GM20000 (cell line): ENCODE measurements at regions not wholly inside any gene's neighbourhood (a gene's known extent, or its start where the extent isn't known, plus 50 kb on each side); places are given as distances from the start of the nearest gene placed in this dataset.

Experiments
- DNase-seq: peaks from one replicate; pipeline ENCODE4 v3.0.0; 2012; ENCODE audit warnings: low spot score
- TF ChIP-seq, protein P1 (sequence below): IDR thresholded peaks from 2 replicates; pipeline ENCODE4 v1.5.1; 2012; ENCODE audit warnings: mild to moderate bottlenecking, control low read depth; ENCODE audit errors: extremely low read depth, missing control alignments

DNA sequence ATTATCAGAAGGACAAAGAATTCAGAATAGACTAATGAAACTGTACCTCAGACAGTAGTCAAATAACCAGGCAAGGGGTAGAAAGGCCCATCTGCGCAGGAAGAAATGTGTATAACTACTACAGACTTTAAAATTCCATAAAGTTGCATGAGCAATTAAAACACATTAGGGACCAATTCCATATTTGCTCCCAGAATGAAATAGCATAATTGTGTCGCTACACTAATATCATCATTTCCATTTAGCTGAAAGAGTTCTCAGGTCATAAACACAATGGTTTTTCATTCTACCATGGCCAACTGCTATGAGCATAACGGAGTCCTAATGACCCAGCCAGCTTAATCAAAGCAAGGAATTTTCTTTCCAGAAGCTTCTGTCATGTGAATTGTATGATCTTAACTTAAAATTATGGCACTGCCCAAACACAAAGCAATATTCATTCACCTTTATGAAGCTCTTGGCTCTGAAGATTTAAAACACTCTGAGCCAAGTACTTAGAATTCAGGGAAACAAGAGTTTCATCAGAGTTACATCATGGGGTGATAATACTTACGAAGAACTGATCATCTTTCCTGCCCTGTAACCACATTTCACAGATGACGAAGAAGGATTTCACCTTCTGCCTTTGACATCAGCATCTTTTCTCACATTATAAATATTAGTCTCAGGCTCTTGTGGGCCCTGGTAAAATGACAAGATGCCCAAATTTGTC is 98.1 kb upstream of the DOCK1 start:
- no peak for DNase-seq
- TF ChIP-seq, protein P1, sequence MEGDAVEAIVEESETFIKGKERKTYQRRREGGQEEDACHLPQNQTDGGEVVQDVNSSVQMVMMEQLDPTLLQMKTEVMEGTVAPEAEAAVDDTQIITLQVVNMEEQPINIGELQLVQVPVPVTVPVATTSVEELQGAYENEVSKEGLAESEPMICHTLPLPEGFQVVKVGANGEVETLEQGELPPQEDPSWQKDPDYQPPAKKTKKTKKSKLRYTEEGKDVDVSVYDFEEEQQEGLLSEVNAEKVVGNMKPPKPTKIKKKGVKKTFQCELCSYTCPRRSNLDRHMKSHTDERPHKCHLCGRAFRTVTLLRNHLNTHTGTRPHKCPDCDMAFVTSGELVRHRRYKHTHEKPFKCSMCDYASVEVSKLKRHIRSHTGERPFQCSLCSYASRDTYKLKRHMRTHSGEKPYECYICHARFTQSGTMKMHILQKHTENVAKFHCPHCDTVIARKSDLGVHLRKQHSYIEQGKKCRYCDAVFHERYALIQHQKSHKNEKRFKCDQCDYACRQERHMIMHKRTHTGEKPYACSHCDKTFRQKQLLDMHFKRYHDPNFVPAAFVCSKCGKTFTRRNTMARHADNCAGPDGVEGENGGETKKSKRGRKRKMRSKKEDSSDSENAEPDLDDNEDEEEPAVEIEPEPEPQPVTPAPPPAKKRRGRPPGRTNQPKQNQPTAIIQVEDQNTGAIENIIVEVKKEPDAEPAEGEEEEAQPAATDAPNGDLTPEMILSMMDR, result no peak

DNA sequence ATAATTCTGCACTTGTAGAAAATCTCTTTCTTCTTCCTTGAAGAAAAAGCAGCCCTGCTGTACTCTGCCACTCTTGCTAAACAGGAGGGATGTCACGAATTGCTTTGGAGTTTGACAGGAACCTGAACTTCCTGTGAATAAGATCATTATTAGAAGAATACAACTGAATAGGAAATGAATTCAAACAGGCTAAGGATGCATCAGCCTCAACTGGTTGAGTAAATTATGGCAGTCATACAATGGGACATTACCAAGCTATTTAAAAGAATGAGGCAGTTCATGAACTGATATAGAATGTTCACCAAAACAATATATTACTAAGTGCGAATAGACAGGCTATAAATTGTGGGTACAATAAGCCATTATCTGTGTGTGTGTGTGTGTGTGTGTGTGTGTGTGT is 97.1 kb upstream of the DOCK1 start:
- no peak for DNase-seq
- TF ChIP-seq, protein P1, result no peak

DNA sequence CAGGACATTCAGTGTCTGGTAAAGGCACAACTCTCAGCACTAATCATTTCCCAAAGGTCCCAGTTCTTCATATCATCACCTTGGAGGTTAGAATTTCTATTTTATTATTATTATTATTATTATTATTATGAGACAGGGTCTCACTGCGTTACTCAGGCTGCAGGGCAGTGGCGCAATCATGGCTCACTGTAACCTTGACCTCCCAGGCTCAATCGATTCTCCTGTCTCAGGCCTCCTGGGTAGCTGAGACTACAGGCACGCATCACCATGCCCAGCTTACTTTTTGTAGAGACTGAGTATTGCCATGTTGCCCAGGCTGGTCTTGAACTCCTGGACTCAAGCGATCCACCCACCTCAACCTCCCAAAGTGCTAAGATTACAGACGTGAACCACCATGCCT is 91.8 kb upstream of the DOCK1 start:
- TF ChIP-seq, protein P1, result no peak
- DNase-seq, result no peak

DNA sequence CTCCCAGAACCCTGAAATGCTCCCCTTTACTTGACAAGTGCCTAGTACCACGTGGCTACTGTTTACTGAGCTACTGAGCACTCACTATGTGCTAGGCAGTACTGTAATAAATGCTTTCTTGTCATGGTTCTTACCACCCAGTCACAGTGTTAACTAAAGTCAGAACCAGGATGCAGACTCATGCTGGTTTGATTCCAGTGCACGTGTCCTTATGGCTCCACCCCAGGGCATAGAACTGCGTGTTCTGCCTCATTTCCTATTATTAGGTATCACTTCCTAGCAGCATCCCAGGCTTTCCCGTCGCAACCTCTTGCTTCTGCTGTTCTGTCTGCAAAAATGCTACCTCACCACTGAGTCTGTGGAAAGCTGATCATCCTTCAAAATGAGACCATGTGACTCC is 71.7 kb upstream of the DOCK1 start:
- no peak for DNase-seq
- TF ChIP-seq, protein P1, result no peak

DNA sequence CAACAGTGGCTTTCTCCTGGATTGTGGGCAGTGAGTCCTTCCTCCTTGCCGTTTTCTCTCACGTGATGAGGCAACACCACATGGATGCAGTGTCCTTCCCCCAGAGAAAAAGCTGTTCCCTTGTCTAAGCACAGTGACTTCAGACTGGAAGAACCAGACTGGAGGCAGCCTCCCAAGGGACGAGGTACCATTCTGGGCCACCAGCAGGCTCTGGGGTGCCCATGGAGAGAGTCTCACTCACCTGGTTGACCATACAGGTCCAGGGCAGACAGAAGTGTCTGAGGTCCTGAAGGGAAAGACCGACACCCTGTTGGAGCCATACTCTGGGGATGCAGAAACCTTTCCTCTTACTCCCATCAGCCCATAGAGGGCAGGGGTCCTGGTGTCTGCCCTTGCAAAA is 69.2 kb upstream of the DOCK1 start:
- TF ChIP-seq, protein P1, result no peak

DNA sequence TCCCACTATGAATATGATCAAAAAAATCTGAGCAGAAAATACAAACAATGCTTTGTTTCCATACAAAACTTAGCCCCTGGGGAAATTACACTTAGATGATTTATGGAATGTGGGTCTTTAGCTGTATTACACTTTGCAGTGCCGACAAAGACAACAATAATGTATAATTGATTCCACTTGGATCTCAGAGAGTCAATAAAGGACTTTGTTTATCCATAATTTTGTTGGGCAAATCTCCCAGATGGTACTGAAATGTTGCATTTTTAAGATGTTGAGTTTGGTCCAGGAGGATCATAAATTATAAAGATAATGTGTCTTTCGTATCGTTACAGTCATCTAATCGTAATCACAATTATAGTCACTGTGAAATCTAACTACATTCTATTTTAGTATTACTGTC is 66.9 kb upstream of the DOCK1 start:
- TF ChIP-seq, protein P1, result no peak
- DNase-seq, result no peak

More for the DNA sequence above, 69.2 kb upstream of the DOCK1 start:
- no peak for DNase-seq

DNA sequence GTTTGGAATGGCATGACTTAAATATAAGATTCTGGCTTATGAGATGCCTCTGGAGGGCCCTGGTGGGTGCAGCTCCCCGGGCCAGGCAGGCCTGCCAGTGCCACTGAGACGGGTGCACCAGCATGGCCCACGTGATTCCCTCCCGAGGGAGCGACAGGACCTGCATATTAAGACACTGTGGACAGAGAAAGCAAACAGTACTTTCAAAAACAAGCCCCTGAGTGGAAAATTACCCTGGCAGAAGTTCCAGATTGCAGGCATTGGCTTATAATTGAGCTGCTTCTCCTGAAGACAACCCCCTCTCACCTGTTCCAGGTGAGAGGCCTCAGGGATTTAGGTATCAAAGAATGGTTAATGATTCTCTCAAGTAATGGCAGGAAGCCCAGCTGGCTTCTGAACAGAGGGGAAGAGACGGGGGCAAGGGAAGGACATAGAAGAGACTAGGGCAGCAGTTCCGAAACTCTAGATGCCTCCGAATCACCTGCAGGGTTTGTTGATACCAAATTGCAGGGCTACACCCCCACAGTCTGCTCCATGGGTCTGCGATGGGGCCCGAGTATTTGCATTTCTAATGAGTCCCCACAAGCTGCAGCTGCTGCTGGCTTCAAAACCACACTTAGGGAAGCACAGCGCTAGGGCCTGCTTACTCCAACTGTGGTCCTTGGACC is 66.0 kb upstream of the DOCK1 start:
- TF ChIP-seq, protein P1, result no peak
- DNase-seq, result no peak
